K562 (cell line): ENCODE measurements at regions not wholly inside any gene's neighbourhood (a gene's known extent, or its start where the extent isn't known, plus 50 kb on each side); places are given as distances from the start of the nearest gene placed in this dataset.

Experiments used
- ATAC-seq: fragments of 200-7000 bp; cut with Tn5 transposase; 3 replicates; pipeline ENCODE4 v1.9.1; 2020; ENCODE audit warnings: moderate library complexity
- BruUV-seq: library from RNA; stranded (reverse); fragments of 400-500 nt; replicated peaks from 2 replicates; lab custom pipeline; 2021; lab: Mats Ljungman, UMichigan
- CTCF ChIA-PET: fragments of 300-600 bp; formaldehyde crosslinking; extraction: SDS; loops from one replicate; lab custom pipeline; 2021; ENCODE audit warnings: low intra/inter-chr PET ratio; lab: Yijun Ruan, JAX
- POLR2A ChIA-PET: fragments of 300-600, 350-650 bp; sonication (Branson Sonifier 250); formaldehyde crosslinking; extraction: SDS; loops from one replicate; lab custom pipeline; 2021; ENCODE audit warnings: antibody characterized with exemption, inconsistent platforms; lab: Yijun Ruan, JAX
- DNase-seq, 4 experiments: peaks; one replicate each; pipeline versions ENCODE4 v3.0.0 to v3.0.0-alpha.2; 2011 to 2018; ENCODE audit warnings: low spot score in 3 of 4, mixed read lengths in 3 of 4; ENCODE audit errors: extremely low read depth in 1 of 4
- FAIRE-seq: peaks from 2 replicates; lab custom pipeline; 2011; peaks lifted over from hg19 to GRCh38; lab: Jason Lieb, UNC
- H2AFZ ChIP-seq: 2 replicates; pipeline ENCODE4 v1.6.0; 2011; ENCODE audit warnings: low read depth, low read length, control low read depth, inconsistent platforms
- H3K27ac ChIP-seq: fragments of 200-600 bp; 3 replicates; pipeline ENCODE4 v1.8.0; 2011; ENCODE audit warnings: low read depth, mild to moderate bottlenecking, control low read depth, inconsistent platforms, low read length, moderate library complexity, mixed read lengths; ENCODE audit errors: extremely low read depth
- H3K27me3 ChIP-seq, 2 experiments: fragments of 300-600 bp in 1 of 2; 2 replicates in 1 of 2; 3 replicates in 1 of 2; pipeline versions ENCODE4 v1.6.0 to v1.8.0; 2011; ENCODE audit warnings: inconsistent platforms in 2 of 2, low read length in 2 of 2, mild to moderate bottlenecking in 1 of 2, mixed read lengths in 1 of 2, moderate library complexity in 1 of 2; ENCODE audit not compliant: control insufficient read depth in 2 of 2, insufficient read depth in 2 of 2
- H3K36me3 ChIP-seq: fragments of 300-600 bp; 3 replicates; pipeline ENCODE4 v1.8.0; 2011; ENCODE audit warnings: mild to moderate bottlenecking, low read length, inconsistent platforms; ENCODE audit not compliant: control insufficient read depth, insufficient read depth
- H3K4me1 ChIP-seq, 2 experiments: fragments of 200-600 bp in 1 of 2; replicated peaks in 1 of 2; 2 replicates in 1 of 2; 3 replicates in 1 of 2; pipeline versions ENCODE4 v1.5.1 to v1.8.0; 2011; ENCODE audit warnings: inconsistent platforms in 2 of 2, low read length in 2 of 2, mild to moderate bottlenecking in 1 of 2, mixed read lengths in 1 of 2, moderate library complexity in 1 of 2; ENCODE audit not compliant: control insufficient read depth in 2 of 2, insufficient read depth in 2 of 2
- H3K4me2 ChIP-seq: 2 replicates; pipeline ENCODE4 v1.6.1; 2011; ENCODE audit warnings: low read length, control low read depth, inconsistent platforms, mixed read lengths; ENCODE audit not compliant: insufficient read depth
- H3K4me3 ChIP-seq: fragments of 200-600 bp; sonication (generic), shearing (Covaris generic); 2 replicates; pipeline ENCODE4 v1.5.1; 2016; ENCODE audit warnings: control low read depth, inconsistent platforms
- H3K79me2 ChIP-seq: fragments of 200-600 bp; 3 replicates; pipeline ENCODE4 v1.8.0; 2011; ENCODE audit warnings: low read length, inconsistent platforms; ENCODE audit not compliant: control insufficient read depth, insufficient read depth
- H3K9ac ChIP-seq, 2 experiments: 2 replicates each; pipeline versions ENCODE4 v1.6.0 to v1.6.1; 2011; ENCODE audit warnings: low read depth in 2 of 2, low read length in 2 of 2, control low read depth in 1 of 2, inconsistent platforms in 1 of 2, mild to moderate bottlenecking in 1 of 2, mixed read lengths in 1 of 2; ENCODE audit not compliant: insufficient read depth in 1 of 2
- H3K9me1 ChIP-seq: one replicate; pipeline ENCODE4 v1.6.0; 2011; ENCODE audit warnings: inconsistent platforms, mild to moderate bottlenecking, low read length, moderate library complexity; ENCODE audit not compliant: control insufficient read depth, insufficient read depth
- H3K9me3 ChIP-seq: replicated peaks from 2 replicates; pipeline ENCODE4 v1.5.1; 2011; ENCODE audit warnings: low read depth, low read length, inconsistent platforms; ENCODE audit not compliant: control insufficient read depth, insufficient read depth
- H4K20me1 ChIP-seq: replicated peaks from 2 replicates; pipeline ENCODE4 v1.6.1; 2011; ENCODE audit warnings: low read length, inconsistent platforms, mixed read lengths; ENCODE audit not compliant: control insufficient read depth, insufficient read depth
- CBX5 ChIP-seq: IDR thresholded peaks from 2 replicates; pipeline ENCODE4 v1.6.1; 2014; ENCODE audit warnings: low read depth, borderline replicate concordance
- CREB5 ChIP-seq: fragments of 250-450 bp; sonication (Bioruptor Pico); IDR thresholded peaks from 2 replicates; pipeline ENCODE4 v1.5.0; 2020; ENCODE audit warnings: mild to moderate bottlenecking
- CSDE1 ChIP-seq, 2 experiments: fragments of 450-650 bp; IDR thresholded peaks; 2 replicates each; pipeline ENCODE4 v1.6.1; 2016; ENCODE audit warnings: mild to moderate bottlenecking in 1 of 2
- NCOA2 ChIP-seq, 2 experiments: fragments of 450-650 bp; IDR thresholded peaks; 2 replicates each; pipeline ENCODE4 v1.6.1; 2018; ENCODE audit warnings: mild to moderate bottlenecking in 2 of 2, moderate library complexity in 1 of 2; ENCODE audit not compliant: partially characterized antibody in 2 of 2
- NCOA6 ChIP-seq: fragments of 450-650 bp; IDR thresholded peaks from 2 replicates; pipeline ENCODE4 v1.6.1; 2017; ENCODE audit warnings: mild to moderate bottlenecking
- POLR2AphosphoS2 ChIP-seq: IDR thresholded peaks from 2 replicates; pipeline ENCODE4 v1.6.1; 2012; ENCODE audit warnings: low read length, improper control_type of control experiment
- RHOXF2B ChIP-seq: fragments of 250-450 bp; sonication (Bioruptor Pico); conservative IDR thresholded peaks from 2 replicates; pipeline ENCODE4 v1.5.1; 2021
- RUNX1 ChIP-seq: sonication (generic); IDR thresholded peaks from 2 replicates; pipeline ENCODE4 v1.6.1; 2016; ENCODE audit warnings: antibody characterized with exemption, low read depth
- THRAP3 ChIP-seq: fragments of 450-650 bp; IDR thresholded peaks from 2 replicates; pipeline ENCODE4 v1.6.1; 2016; ENCODE audit warnings: mild to moderate bottlenecking, inconsistent platforms, borderline replicate concordance
- ZEB2 ChIP-seq: fragments of 450-650 bp; IDR thresholded peaks from 2 replicates; pipeline ENCODE4 v1.6.1; 2016
- ZNF41 ChIP-seq: fragments of 250-450 bp; sonication (Bioruptor Pico); conservative IDR thresholded peaks from 2 replicates; pipeline ENCODE4 v1.4.0; 2020; ENCODE audit warnings: mild to moderate bottlenecking
- ZNF512 ChIP-seq: IDR thresholded peaks from 2 replicates; pipeline ENCODE4 v1.6.1; 2016; ENCODE audit warnings: missing genetic modification characterization, missing compliant biosample characterization
- ZNF57 ChIP-seq: fragments of 450-650 bp; formaldehyde crosslinking; IDR thresholded peaks from 2 replicates; pipeline ENCODE4 v1.4.0; 2020; ENCODE audit warnings: mild to moderate bottlenecking, moderate library complexity
- ZNF780A ChIP-seq: fragments of 250-450 bp; sonication (Bioruptor Pico); IDR thresholded peaks from 2 replicates; pipeline ENCODE4 v1.5.0; 2021; ENCODE audit warnings: mild to moderate bottlenecking
- WGBS: fragments of 100-300 bp; shearing (Covaris generic); methylation state at CpG from one replicate; pipeline ENCODE4 v1.1.6; 2016; ENCODE audit warnings: low coverage, mixed read lengths; ENCODE audit not compliant: insufficient coverage; ENCODE audit errors: missing lambda C conversion rate; 5-methylcytosine and 5-hydroxymethylcytosine counted together
- in situ Hi-C: fragments of 300-500 bp; cut with MboI; formaldehyde crosslinking; loops from 4 replicates; pipeline ENCODE4 v1.15.0; 2018; ENCODE audit warnings: inconsistent platforms, mixed read lengths
- intact Hi-C: fragments of 100-400 bp; cut with micrococcal nuclease; formaldehyde crosslinking; loops from 2 replicates; pipeline ENCODE4 v1.14.2; 2022
- TF ChIP-seq, protein P1 (sequence below): fragments of 450-650 bp; IDR thresholded peaks from 2 replicates; pipeline ENCODE4 v1.6.1; 2014; ENCODE audit warnings: low read depth, mild to moderate bottlenecking, moderate library complexity, borderline replicate concordance
- TF ChIP-seq, protein P2 (sequence below): sonication (generic); formaldehyde crosslinking; IDR thresholded peaks from 2 replicates; pipeline ENCODE4 v1.8.1; 2022; ENCODE audit warnings: missing genetic modification reagents

- TF ChIP-seq, protein P1, sequence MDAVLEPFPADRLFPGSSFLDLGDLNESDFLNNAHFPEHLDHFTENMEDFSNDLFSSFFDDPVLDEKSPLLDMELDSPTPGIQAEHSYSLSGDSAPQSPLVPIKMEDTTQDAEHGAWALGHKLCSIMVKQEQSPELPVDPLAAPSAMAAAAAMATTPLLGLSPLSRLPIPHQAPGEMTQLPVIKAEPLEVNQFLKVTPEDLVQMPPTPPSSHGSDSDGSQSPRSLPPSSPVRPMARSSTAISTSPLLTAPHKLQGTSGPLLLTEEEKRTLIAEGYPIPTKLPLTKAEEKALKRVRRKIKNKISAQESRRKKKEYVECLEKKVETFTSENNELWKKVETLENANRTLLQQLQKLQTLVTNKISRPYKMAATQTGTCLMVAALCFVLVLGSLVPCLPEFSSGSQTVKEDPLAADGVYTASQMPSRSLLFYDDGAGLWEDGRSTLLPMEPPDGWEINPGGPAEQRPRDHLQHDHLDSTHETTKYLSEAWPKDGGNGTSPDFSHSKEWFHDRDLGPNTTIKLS: no peak
- no peak for TF ChIP-seq NCOA6
- TF ChIP-seq CBX5: no peak
- no peak for TF ChIP-seq NCOA2 (IDR thresholded peaks at IDR 0.05; ENCODE audit: partially characterized antibody in 2 of 2)
- no peak for TF ChIP-seq ZNF780A
- no peak for TF ChIP-seq RUNX1
- TF ChIP-seq ZNF41 (CRISPR knock-in tag): no peak
- TF ChIP-seq ZNF512 (tag): no peak
Observed at GRCh38 chr11:42528471-42528870, 783.3 kb upstream of the API5 start (continued).

GRCh38 chr11:42528911-42529310 is 782.9 kb upstream of the API5 start:
- WGBS: 0% methylated on average over 2 of the region's 2 CpGs

More at GRCh38 chr11:42528911-42529310, 782.9 kb upstream of the API5 start:
- no peak for DNase-seq
- intact Hi-C loops (no loop called here), in situ Hi-C loops (no loop called here)
- H3K79me2 ChIP-seq: no peaks in the 10 kb centered on the region
- H3K4me2 ChIP-seq: no peak overlapping the region
- H4K20me1 ChIP-seq: no peaks in the 10 kb centered on the region
- TF ChIP-seq, protein P2, sequence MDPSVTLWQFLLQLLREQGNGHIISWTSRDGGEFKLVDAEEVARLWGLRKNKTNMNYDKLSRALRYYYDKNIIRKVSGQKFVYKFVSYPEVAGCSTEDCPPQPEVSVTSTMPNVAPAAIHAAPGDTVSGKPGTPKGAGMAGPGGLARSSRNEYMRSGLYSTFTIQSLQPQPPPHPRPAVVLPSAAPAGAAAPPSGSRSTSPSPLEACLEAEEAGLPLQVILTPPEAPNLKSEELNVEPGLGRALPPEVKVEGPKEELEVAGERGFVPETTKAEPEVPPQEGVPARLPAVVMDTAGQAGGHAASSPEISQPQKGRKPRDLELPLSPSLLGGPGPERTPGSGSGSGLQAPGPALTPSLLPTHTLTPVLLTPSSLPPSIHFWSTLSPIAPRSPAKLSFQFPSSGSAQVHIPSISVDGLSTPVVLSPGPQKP: no peak
- TF ChIP-seq RHOXF2B (CRISPR knock-in tag) (no peak), ZEB2 (no peak), ZNF57 (no peak), CREB5 (CRISPR knock-in tag) (no peak), CSDE1 (IDR thresholded peaks at IDR 0.05) (no peak), POLR2AphosphoS2 (no peak), THRAP3 (no peak)
- H3K9me3 ChIP-seq: no peaks in the 10 kb centered on the region
- no peaks in the 10 kb centered on the region for H3K9me1 ChIP-seq
- no peaks in the 10 kb centered on the region for H3K4me1 ChIP-seq
- FAIRE-seq: no peak
- H3K4me3 ChIP-seq: no peak overlapping the region
- BruUV-seq: no TSS peak
- POLR2A ChIA-PET: no interaction called here
- ATAC-seq: no peak
- CTCF ChIA-PET: interaction anchor here (0.6 kb wide), 1 partner anchor 1460 kb away, joined by 5 read pairs; no protein-coding TSS in a partner anchor
- no peak overlapping the region for H2AFZ ChIP-seq
- no peak overlapping the region for H3K27ac ChIP-seq
- no peak overlapping the region for H3K9ac ChIP-seq
- no peaks in the 10 kb centered on the region for H3K27me3 ChIP-seq
- no peaks in the 10 kb centered on the region for H3K36me3 ChIP-seq
